ENCODE measurements at regions not wholly inside any gene's neighbourhood (a gene's known extent, or its start where the extent isn't known, plus 50 kb on each side); places are given as distances from the start of the nearest gene placed in this dataset.

GRCh38 chr2:19490846-19491435, 132.5 kb upstream of the OSR1 start:
- no peak for DNase-seq (ENCODE audit: low read depth)

DNA sequence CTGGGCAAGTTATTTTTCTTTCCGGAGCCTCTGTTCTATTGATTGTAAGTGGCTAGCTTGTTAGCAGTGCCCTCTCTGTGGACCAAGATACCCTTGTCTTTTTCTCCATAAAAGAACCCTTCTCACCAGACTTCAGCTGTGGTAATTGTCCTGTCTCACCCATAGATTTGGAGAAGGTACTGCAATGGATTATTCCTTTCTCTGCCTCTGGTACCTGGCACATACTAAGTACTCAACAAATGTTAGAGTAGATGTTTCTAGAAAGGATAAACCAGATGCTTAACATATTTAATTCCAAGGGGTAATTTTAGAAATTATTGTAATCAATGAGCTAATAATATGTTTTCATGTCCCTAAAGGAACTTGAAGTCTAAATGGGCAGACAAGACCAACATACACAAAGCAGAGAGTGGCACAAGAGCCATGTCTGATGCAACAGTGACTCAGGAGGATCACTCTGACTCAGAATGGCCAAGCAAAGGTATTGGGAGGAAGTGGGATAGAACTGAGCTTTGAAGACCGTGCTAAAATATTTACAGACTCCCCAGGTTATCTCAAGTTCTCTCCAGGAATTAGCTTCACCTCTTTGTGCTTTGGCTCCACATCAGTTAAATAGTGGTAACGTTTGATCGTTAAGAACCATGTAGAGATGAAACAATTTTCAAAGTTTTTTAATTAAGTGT, 129.7 kb upstream of the OSR1 start:
- DNase-seq (ENCODE audit: low read depth), result peak; percentile 57

DNA sequence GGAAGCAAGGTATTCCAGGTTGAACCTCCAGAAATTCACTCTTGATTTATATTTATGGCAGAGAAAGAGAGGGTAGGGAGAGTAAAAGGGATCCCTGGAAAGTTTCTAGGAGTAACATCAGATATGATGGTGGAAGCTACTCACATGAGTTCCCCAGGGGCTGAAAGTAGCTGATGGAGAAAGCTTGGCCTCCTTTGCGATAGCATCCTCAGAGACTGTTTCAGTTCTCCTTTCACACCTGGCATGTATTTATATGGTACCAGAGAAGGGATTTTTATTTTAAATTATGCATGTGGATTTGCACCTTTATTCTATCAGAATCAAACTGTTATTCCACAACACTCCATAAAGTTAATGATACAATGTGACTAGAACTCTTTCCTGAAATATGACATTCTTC, 126.3 kb upstream of the OSR1 start:
- no peak for DNase-seq (ENCODE audit: low read depth)

- no peak for DNase-seq (ENCODE audit: low read depth)
These were observed 122.2 kb upstream of the OSR1 start for GRCh38 chr2:19480673-19481072.

- DNase-seq (ENCODE audit: low read depth), result no peak
These were observed 121.2 kb upstream of the OSR1 start for GRCh38 chr2:19479666-19480065.

- DNase-seq (ENCODE audit: low read depth), result no peak
These were observed 120.0 kb upstream of the OSR1 start for GRCh38 chr2:19478409-19478808.

GRCh38 chr2:19476327-19476726, 117.9 kb upstream of the OSR1 start:
- DNase-seq (ENCODE audit: low read depth), result no peak

- peak; percentile 72 for DNase-seq (ENCODE audit: low read depth)
These were observed 115.7 kb upstream of the OSR1 start for GRCh38 chr2:19474128-19474527.

DNA sequence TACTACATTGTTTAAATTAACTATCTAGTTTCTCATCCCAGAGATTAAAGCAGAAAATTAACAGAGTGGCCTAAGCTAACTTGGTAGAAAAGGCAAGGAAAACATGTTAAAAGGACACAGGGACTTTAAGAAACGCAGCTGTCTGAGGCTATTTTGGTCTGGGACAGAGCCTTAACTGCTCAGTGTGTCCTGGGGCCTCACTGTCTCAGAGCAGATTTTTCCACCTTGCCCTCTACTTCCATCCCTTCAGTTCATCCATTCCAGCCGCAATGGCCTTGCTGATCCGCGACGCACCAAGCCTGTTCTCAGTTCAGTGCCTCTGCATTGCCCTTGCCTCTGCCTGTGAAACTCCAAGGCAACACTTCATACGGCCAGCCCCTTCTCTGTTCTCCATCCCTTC, 114.9 kb upstream of the OSR1 start:
- no peak for DNase-seq (ENCODE audit: low read depth)

- DNase-seq (ENCODE audit: low read depth), result no peak
These were observed 114.1 kb upstream of the OSR1 start for GRCh38 chr2:19472391-19472978.

- DNase-seq (ENCODE audit: low read depth), result no peak
These were observed 113.1 kb upstream of the OSR1 start for GRCh38 chr2:19471491-19471890.

DNA sequence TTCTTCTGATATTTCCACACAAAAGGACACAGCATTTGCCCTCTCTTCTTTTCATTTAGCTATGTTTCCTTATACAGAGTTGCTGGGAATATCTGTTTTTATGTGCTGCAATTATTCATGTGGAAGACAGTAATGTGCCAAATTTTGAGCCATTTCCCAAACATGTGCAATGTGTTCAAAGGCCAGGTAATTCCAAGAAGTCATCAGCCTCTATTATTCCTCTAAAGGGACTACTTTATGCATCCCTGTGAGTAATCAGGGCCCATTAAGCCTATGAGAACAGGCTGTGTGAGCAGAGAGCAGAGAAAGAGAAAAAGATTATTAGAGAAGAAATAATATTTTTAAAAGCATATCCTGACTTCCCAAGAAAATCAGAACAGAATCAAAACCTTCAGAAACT, 107.6 kb upstream of the OSR1 start:
- no peak for DNase-seq (ENCODE audit: low read depth)

DNA sequence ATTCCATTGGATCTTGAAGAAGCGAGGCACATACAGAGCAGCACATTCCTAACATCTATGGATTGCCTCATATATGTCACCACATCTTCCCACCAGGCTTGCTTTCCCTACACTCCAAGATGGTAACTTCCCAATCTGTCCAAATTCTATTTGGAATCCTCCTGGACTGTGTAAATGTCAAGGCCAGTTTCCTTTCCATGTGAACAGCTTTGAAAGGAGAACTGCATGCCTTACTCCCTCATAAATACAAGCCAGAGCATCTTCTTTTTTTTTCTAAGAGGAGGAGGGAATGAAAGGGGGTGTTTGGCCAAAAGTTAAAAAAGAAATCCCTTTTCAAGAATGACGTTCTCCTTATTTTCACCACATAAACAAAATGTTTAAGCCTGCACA, 103.8 kb upstream of the OSR1 start:
- no peak for DNase-seq (ENCODE audit: low read depth)

GRCh38 chr2:19461504-19462255, 103.3 kb upstream of the OSR1 start:
- peak; percentile 19 for DNase-seq (ENCODE audit: low read depth)

DNA sequence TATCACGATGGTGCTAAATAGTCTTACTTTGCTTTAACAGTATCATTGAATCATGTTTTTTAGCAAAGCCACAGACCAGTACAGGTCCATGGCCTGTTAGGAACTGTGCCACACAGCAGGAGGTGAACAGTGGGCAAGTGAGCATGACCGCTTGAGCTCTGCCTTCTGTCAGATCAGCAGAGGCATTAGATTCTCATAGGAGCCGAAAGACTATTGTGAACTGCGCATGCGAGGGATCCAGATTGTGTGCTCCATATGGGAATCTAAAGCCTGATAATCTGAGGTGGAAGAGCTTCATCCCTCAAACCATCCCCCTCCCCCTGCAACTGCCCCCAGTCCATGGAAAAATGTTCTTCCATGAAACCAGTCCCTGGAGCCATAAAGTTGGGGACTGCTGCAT, 102.3 kb upstream of the OSR1 start:
- no peak for DNase-seq (ENCODE audit: low read depth)

DNA sequence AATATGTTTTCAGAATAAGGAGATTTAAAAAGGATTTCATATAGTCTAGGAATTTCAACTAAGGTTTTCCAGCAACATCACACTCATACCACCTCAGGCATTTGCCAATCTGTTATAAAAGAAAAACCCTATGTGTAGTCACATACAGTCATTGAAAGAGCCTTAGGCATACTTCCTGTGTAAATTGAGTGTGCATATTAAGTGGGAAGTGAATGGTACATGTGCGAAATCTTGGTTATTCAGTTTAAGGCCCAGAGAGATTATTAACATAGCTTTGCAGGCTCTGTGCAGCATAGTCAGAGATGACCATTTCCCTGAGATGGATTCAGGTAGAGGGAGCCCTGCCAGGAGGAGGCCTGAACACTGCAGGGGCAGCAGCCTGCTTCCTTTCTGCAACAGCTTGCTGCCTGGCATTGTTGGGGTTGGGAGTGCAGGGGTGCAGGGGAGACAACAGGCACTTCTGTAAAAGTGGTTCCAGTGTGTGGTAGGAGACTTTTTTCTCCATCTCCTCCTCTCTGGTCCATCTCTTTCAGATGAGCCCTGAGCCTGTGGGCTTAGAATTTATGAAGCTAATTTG, 100.1 kb upstream of the OSR1 start:
- DNase-seq (ENCODE audit: low read depth), result no peak

DNA sequence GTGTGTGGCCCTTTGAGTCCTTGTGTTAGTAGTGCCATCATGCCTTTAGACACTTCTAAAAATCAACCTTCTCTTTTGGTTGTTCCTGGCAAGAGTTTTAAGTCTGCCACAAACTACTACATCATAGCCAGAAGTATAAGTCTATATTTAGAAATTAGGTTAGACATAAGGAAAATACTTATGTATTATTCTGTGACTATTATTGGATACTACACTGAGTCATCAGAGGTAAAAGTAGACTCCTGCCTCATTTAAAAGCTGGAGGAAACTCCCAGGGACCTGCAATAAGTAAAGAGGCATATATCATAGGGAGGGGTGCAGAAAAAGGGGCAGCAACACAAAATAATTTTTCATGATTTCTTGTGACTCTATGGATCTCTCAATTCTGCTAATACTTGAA, 99.4 kb upstream of the OSR1 start:
- DNase-seq (ENCODE audit: low read depth), result no peak

DNA sequence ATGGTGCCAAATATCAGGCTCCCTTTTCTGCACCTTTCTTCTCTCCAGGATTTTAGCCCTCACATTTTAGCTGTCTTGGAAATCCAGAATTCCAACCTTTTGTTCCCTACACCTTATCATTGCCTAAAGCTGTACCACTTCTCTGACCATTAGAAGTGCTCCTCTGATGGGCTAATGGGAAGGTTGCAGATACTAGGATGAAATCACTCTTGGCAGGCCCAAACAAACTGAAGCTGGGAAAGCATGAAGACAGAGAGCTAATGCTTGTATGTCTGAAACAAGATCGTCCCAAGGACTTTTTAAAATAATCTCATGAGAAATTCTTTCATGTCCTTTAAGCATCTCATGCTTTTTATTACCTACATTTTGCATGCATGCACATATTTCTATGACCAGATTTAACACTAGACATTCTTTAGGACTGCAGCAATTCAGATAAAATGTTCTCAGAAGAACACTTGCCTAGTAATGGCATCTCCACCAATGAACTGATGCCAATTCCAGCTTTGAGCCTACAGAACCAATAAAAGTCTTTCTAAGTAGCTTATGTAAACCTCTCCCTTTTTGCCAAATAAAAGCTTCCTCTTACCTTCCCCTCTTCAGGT, 98.4 kb upstream of the OSR1 start:
- no peak for DNase-seq (ENCODE audit: low read depth)

GRCh38 chr2:19454125-19454524, 95.7 kb upstream of the OSR1 start:
- no peak for DNase-seq (ENCODE audit: low read depth)

DNA sequence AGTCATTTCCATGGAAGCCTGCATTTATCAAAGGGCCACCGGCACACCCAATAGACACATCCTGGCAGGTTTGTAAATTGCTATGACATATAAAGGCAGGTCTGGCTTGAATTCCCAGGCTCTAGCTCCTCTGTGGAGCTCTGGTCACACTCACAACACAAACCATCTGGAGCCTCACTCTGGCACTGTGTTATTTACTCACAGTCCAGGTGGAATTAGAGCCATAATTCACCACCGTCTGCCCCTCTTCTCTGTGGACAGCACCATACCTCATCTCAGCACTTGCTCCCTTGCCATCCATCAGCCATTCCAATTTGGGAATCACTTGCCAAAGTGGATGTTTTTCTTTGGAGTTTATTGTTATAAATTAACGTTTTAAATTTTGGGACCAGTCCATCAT, 84.3 kb upstream of the OSR1 start:
- DNase-seq (ENCODE audit: low read depth), result no peak

- no peak for DNase-seq (ENCODE audit: low read depth)
These were observed 80.7 kb upstream of the OSR1 start for GRCh38 chr2:19439081-19439480.

DNA sequence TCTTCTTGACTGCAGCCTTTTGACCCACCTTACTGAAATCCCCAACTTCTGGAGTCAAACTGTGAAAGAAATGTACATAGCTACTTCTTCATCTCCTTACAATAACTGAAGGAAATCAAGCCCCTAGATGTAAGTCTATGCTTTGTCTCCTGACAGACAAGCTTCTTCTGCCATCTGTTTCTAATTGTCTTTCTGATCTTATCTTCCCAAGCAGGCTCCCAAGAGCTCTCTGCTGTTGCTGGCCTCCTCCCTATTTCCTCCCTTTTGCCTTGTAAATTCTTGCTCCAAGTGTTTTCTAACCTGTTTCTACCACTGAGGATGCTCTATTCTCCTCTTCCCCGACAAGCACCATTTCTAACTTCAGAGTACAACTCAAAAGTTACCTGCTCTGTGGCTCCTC, 77.4 kb upstream of the OSR1 start:
- peak; percentile 9 for DNase-seq (ENCODE audit: low read depth)

Measured in fibroblast of gingiva (primary cell).